GM10266 (cell line): ENCODE measurements at regions not wholly inside any gene's neighbourhood (a gene's known extent, or its start where the extent isn't known, plus 50 kb on each side); places are given as distances from the start of the nearest gene placed in this dataset.

Source experiments
- DNase-seq: peaks from one replicate; pipeline ENCODE4 v3.0.0; 2012; ENCODE audit errors: extremely low spot score
- TF ChIP-seq, protein P1 (sequence below): IDR thresholded peaks from 2 replicates; pipeline ENCODE4 v1.5.1; 2012; ENCODE audit warnings: mild to moderate bottlenecking, low read depth; ENCODE audit not compliant: control insufficient read depth, insufficient read depth; ENCODE audit errors: missing control alignments

GRCh38 chr2:150594299-150594698 lies 106.8 kb upstream of the RND3 start:
- TF ChIP-seq, protein P1, sequence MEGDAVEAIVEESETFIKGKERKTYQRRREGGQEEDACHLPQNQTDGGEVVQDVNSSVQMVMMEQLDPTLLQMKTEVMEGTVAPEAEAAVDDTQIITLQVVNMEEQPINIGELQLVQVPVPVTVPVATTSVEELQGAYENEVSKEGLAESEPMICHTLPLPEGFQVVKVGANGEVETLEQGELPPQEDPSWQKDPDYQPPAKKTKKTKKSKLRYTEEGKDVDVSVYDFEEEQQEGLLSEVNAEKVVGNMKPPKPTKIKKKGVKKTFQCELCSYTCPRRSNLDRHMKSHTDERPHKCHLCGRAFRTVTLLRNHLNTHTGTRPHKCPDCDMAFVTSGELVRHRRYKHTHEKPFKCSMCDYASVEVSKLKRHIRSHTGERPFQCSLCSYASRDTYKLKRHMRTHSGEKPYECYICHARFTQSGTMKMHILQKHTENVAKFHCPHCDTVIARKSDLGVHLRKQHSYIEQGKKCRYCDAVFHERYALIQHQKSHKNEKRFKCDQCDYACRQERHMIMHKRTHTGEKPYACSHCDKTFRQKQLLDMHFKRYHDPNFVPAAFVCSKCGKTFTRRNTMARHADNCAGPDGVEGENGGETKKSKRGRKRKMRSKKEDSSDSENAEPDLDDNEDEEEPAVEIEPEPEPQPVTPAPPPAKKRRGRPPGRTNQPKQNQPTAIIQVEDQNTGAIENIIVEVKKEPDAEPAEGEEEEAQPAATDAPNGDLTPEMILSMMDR: no peak
- DNase-seq: no peak

DNA sequence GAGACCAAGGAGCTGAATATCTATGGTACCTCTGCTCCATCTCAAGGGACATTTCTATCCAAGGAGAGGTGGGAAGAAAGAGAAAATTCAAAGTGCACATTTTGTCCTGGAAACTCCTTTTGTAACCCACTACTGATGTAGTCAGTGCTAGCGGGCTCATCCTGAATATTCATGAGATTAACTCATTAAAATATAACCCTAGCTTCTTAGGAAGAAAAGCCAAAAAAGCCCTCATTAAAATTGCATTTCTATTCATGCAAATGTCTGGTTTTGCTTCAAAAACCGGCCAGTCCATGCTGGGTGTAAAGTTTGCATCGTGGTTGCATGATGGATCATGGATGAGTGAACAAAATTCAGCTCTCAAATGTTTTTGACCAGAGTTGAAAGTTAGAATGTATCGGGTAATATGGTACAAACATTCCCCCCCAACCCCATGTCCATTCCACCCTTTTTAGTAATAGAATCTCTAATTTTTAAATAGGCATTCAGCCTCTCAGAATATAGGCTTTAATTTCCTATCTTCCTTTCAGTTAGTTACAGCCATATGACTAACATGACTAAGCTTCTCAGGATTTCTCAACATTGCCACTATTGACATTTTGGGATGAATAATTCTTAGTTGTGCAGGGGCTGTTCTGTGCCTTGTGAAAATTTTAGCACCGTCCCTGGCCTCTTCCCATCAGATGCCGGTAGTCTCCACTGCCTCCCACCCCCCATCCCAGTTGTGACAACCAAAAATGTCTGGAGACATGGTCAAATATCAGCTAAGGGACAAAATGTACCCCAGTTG lies 104.2 kb upstream of the RND3 start:
- no peak for DNase-seq
- TF ChIP-seq, protein P1: no peak

DNA sequence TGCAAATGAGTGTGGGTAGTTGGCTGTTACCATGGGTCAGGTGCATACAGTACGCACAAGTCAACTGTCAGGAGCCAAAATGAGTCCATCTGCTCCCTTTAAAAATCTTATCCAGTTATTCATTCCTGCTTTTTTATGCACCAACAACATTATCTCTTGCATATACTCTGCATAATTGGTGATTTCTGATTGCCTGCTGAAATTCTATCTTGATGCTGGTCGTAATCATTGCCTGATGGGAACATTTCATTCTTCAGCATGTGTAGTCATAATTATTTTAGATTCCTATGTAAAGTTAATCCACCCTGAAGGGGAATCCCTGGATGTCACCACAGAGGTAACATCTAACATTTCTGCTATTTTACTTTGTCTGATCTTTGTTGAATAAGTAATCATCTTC lies 102.2 kb upstream of the RND3 start:
- TF ChIP-seq, protein P1: no peak
- no peak for DNase-seq

GRCh38 chr2:150588506-150588870 lies 101.0 kb upstream of the RND3 start:
- no peak for DNase-seq
- TF ChIP-seq, protein P1: no peak

DNA sequence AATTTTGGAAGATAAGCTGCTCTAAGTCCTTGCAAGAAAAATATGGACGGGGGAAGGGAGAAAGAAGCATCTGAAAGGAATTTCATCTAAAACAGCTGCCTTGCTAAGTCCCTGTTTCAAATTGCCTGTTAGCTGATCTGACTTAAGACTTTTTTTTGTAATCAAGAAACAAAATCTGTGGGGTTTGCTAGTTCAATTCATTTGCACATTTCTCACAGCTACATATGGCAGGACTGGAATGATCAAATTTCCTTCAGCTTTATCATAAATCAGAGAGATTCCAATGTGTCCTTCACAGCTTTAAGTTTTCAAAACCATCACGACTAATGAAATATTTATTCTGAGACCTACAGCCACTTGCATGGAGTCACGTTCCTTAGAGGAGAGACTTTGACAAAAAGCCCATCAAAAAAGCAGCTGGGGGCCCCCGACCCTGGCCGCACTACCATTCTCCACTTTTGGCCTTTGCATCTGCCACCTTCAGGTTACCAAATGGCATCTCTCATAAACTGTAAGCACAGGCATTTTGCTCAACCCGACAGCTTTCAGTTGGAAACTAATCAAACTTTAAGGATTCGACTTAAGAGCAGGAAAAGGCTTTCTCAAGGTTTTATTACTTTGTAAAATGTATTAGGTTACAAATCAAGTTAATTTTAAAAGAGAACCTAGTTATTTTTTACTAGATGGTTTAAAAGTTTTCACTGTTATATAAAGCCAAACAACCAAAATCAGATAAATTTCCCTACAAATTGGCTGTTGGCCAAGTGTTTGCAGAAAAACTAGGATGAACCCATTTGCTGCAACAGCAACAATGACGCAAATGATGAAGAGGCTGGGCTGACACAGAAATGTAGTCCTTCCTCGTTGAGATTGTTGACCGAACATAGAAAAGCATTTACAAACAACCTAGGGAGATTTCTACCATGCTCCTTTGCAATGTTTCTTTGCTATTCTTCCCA lies 100.4 kb upstream of the RND3 start:
- TF ChIP-seq, protein P1: no peak
- DNase-seq: no peak

GRCh38 chr2:150586858-150587257 lies 99.4 kb upstream of the RND3 start:
- DNase-seq: no peak
- TF ChIP-seq, protein P1: no peak
